NCI-H2171 (cell line): ENCODE measurements at regions not wholly inside any gene's neighbourhood (a gene's known extent, or its start where the extent isn't known, plus 50 kb on each side); places are given as distances from the start of the nearest gene placed in this dataset.
A peak's percentile ranks its signal among the peaks of the same experiment; 100 is the strongest.

Experiments used
- DNase-seq: peaks from one replicate; lab custom pipeline; 2025; lab: John Stamatoyannopoulos, UW

DNA sequence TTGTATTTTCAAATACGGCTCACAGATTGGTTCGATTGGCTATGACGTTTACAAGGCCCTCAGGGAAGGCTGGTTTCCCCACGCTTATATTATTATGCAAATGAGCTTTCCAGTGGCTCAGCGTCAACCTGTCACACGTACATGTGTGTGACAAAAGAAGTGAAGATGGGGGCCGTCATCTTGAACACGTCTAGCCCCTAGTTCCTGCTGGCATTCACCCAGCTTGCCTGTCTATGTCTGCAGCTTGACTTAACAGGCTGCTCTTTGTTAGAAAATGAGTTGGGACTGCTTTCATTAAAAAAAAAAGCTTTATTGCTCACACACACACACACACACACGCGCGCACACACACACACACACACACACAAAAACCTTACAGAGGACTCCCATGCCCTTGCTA is 283.6 kb upstream of the CTSO start:
- no peak for DNase-seq

DNA sequence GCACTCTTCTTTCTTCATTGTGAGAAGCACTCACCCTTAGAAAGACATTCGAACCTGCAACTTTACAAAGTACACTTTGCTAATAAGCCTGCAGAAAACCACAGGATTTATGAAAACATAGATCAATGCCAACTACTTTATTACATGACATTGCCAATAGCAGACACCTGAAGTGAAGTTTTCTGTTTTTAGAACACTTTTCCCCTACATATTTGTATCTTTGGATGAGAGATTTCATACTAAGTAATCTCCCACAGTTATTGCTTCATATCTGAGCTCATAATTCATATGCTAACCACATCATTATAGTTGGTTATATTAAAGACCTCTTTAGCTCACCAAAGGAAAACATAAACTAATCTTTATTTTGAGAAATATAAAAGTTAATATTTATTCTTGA is 276.5 kb upstream of the CTSO start:
- no peak for DNase-seq

DNA sequence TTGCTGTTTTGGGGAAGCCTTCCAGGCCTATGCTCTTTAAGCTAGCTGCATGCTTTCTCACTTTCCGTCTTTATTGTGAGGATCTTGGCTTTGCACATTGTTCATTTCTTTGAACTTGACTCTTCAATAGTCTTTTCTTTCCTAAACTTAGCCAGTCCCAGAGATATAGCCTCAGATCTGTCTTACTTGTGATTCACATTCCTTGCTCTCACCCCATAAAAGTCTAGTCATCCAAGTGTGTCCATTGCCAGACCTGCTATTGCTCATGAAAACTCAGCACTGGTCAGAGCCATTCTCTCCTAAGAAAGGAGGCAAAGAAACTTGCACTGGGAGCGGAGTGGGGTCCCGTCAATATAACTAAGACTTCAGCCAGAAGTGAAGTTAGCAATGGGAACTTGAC is 275.0 kb upstream of the CTSO start:
- DNase-seq = no peak

DNA sequence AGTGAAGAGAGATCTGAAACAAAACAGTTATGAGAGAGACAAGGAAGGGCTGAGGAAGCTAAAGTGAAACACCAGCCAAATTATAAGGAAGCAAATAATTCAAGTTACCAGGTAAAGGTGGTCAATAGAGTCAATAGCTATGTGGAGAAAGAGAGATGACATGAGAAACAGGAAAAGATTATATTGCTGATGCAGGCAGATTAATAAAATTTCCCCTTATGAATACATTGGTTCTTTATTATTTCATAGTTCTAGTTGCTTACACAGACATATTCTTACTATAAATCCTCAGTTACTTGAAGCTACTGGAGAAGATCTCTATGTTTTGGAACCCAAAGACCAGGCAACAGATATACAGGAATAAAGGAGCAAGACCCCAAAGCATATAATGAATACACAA is 273.7 kb upstream of the CTSO start:
- DNase-seq = no peak

DNA sequence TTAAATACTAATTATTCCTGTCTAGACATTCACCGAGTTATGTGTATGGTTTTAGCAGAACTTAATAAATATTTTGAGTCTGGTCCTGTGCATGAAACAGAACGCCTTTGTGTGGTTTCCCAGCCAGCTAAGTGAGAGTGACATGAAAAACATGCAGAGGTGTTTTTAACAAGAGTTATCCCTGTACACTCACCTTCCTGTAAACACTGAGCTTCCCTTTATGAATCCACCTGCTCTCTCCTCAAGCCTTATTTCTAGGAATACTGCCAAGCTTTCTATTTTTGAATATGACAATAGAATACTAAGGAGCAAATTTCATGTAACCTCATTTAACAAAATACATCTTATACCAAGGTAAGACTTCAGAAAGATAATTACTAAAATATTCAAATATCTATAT is 270.3 kb upstream of the CTSO start:
- no peak for DNase-seq

DNA sequence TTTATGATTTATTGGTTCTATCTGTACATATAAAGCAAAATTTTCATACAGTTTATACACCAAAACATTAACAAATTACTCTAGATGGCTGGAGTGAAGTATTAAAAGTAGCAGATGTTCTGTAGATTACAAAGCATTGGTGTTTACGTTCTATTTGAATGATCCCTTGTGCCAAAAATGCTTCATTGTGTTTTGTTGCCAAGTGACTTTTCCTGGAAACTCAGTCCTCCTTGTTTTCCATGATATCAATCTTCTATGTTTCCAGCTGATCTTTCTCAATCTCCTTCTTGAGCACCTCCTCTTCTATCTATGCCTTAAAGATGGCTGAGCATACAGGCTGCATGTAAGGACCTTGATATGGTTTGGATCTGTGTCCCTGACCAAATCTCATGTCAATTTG is 263.6 kb upstream of the CTSO start:
- no peak for DNase-seq

DNA sequence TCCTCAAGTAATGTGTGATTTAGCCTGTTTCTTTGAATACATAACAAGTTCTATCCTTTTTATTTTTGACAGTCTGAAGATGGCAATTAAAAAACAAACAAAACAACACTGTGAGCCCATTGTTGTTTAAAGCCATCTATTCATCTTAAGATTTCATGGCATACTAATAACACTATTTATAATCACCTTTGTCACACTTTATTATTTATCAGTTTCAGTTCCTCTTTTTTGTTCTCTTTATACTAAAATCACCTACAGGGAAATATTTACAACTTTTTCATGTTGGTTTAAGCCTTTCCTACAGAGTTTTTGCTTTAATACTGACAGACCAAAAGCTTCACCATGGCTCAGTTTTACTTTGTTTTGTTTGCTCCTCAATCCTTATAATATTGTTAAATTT is 247.4 kb upstream of the CTSO start:
- DNase-seq = no peak

DNA sequence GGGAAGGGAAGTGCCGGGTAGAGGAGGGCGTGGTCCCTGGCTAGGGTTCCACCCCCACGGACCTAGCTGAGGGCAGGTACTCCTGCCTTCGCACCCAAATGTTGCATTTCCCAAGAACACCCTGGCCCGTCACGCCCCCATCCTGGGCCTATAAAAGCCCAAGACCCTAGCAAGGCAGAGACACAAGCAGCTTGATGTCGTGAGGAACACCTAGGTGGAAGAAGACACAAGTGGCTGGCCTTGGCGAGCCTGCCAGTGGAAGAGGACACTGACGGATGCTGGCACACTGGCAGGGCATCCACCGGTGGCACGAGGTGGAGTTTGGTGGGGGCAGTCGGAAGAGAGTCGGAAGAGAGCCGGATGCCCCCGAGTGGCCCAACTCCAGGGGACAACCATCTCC is 244.8 kb upstream of the CTSO start:
- DNase-seq = no peak

DNA sequence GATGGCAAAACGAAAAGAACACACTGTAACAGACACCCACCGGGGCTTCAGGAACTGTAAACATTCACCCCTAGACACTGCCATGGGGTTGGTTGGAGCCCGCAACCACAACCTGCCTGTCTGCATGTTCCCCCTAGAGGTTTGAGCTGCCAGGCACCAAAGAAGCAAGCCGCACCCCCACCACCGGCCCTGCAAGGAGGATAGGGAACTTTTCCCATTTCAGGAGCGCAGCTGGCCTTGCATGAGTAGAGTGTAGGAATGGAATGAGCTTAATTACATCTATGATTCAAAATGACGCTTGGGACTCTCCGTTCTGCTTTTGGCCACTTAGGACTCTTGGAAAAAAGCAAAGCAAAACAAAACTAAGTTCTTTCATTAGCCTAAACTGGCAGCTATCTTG is 243.6 kb upstream of the CTSO start:
- peak; percentile 69 for DNase-seq

DNA sequence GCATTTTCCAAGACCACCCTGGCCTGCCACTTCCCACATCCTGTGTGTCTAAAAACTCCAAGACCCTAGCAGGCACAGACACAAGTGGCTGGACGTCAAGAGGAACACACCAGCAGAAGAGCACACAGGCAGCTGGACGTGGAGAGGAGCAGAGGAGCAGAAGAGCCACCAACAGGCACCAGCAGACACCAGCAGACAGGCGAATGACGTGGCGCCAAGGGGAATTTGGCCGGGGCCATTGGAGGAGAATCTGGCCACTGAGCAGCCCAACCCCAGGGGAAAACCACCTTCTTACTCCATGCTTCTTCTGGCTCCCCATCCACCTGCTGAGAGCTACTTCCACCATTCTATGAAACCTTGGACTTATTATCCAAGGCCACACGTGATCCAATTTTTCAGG is 243.1 kb upstream of the CTSO start:
- DNase-seq = no peak

DNA sequence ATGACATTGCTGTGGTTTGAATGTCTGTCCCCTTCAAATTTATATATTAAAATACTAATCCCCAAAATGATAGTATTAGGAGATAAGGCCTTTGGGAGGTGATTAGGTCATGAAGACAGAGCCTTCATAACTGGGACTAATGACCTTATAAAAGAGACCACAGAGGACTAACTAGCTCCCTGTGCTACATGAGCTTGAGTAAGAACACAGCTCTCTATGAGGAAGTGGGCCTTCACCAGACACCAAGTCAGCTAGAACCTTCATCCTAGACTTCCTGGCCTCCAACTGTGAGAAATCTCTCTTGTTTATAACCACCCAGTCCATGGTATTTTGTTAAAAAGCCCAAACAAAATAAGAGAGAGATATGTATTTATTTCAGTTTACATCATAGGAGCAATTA is 242.2 kb upstream of the CTSO start:
- DNase-seq = no peak

DNA sequence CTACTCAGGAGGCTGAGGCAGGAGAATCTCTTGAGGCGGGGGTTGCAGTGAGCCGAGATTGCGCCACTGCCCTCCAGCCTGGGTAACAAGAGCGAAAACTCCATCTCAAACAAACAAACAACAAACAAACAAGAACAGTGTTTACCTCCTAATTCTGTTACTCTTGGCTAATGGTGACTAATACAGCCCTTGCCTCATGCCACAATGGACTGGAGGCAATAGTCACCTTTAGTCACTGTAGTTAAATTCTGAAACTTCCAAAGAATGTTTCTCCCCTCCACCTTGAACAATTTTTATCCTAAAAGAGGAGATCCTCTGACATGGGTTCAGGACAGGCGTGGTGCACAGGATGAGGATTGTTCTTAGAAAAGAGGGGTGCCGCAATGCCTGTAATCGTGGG is 241.2 kb upstream of the CTSO start:
- no peak for DNase-seq

DNA sequence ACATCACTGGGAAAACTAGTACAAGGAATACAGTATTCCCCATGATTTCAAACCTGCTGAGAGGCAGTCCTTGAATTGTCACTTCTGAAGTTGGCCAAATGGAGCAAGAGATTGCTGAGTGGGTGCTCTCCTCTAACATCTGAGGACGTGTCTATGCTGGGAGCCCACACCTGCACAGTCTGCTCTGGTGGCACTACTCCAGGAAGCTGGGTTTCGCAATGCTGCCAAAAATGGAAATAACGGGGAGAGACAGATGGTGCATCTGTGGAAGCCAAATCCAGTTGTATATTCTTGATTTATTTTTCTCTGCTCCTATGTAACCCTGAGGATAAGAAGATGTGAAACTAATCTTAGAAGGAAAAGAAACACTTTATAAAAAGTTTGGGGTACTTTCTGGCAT is 240.1 kb upstream of the CTSO start:
- peak; percentile 71 for DNase-seq

DNA sequence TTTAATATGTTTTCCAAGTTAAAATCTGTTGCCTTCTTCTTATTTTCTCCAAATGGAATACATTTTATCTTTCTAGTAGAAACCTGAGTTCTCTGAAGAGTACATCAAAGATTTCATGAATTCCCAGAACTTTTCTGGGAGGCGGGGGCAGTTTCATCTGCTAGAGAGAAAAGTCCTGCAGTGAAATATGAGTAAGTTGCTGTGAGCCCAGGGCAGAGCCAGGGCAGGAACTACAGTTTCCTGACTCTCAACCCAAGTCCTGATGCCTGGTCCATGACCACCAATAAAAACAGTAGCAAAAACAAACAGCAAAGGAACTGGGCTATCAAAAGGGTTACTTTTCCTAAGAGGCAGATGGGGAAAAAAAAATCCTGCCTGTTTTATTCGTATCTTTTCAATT is 239.4 kb upstream of the CTSO start:
- DNase-seq = no peak

DNA sequence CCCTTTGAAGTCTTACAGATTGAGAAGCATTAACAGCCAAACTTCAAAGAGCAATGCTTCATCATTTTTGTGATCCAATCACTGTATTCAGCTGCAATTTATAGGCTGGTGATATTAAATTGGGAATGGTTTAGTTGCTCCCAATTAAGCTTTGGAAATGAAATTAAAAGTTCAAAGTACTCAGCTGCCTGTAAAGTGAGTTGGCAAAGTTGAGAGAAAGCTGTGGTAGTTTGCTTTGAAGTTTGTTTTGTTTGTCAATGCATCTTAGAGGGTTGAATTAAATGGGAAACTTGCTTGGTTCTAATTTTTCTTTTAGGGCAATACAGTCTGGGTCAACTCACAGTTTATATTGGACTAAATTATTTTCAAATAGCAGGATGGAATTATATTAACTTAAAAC is 238.4 kb upstream of the CTSO start:
- no peak for DNase-seq

DNA sequence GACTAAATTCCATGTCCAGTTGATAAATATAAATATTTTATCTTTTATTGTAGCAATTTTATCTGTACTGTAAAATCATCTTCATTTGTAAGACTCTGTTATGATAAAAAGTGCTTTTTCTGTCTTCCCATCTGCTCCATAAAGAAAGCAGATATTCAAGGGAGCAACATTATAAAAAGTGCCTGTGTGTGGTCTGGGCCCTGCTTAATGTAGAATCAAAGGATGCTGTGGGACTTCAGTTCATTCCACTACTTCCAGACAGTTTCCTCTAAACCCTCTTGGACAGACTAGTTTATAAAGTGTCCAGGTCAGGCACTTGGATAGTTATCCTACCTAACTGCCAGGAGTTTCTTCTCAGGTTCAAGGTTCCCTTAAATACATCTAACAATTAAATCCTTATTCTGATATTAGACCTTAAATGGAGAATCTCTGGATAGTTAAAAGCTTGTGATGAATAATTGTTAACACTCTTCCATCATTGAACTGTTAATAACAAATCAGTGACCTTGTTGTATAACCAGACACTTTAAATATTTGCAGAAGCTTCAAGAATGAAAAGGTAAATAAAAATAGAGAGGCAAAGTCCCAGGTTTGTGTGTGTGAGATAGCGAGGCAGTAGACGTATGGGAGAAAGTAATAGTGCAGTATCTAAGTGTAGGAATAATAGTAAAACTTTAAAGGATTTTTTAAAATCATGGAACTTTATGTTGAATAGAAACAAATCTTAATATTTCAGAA is 237.5 kb upstream of the CTSO start:
- DNase-seq = no peak

DNA sequence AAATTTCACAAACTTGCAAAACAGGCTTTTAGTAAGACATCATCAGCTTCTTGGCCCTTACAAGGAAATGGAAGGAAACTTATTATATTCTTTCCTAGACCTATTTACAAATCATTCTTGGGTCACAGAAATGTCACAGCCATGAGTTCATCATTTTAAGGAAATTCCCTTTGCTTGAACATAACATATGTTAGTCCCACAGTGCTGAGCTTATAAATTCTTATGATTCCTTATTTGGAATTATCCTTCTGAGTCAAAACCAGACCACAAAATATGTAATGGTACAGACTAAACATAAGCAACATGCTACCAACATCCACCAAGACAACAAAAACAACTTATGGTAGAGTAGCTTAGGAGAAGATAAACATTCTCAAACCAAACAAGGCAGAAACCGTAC is 236.9 kb upstream of the CTSO start:
- no peak for DNase-seq

DNA sequence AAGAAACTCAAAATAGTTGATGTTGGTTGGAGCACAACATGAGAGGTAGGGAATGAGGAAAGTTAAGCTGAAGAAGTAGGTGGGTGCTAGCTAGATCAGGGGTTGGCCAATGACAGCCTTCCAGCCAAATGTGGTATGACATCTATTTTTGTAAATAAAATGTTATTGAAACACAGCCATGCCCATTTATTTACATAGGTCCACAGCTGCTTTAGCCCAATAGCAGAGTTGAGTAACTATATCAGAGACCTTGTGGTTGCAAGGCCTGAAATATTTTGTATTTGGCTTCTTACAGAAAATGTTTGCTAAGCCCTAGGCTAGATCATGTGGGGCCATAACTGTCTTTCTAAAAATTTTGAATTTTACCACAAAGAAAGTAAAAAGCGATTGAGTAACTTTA is 234.9 kb upstream of the CTSO start:
- no peak for DNase-seq

DNA sequence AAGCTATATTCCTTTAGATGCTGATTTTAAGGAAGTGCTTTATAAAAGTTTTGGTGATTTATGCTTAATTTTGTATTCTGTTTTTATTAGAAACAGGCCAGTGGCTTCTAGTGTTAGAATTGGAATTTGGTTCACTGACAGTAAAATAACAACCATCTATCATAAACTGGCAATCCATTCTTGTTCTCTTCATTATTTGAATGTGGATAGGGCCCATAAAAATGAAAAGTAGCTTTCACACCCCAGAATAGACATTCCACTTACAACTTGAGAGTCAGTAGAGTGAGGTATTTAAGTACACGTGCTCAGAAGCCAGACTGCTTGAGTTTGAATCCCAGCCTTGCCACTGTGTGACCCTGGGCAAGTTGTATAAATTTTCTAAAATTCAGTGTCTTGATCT is 232.4 kb upstream of the CTSO start:
- DNase-seq = no peak

DNA sequence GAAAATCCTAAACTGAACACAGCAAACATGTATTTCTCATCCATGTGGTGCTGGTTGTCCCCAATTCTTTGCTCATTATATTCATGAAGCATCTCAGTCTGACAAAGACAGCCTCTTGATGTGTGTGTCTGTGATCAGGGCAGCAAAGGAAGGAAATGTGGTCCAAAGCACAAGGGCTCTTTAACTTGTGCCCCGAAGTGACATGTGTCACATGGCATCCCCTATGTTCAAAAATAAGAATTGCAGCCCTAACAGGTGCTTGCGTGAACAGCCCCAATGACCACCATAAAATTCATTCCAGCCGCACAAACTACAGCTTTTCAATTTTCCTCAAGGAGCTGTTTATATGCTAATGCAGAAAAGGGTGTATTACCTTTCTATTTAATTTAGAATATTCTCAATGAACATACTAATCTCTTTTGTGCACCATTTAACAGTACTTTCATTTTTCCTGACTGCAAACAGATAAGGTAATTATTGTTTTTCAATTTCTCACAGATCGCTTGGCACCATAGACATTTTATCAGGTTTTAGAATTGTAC is 231.9 kb upstream of the CTSO start:
- DNase-seq = no peak

DNA sequence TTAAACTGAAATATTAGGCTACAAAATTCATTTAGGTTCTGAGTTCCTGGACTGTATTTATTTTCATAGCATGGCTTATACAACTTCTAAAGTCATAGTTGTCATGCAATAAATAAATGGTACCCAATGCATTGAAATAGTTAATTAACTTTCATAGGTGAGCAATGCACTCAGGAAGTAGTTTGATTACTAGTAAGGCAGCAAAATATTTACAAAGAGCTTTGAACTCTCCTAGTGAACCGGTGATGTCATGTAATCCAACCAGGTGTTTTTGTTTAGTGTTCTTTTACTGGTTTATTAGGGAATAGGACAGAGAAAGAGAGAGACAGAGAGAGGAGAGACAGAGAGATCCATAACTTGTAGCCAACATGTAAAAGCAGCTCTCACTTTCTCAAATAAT is 228.6 kb upstream of the CTSO start:
- no peak for DNase-seq

DNA sequence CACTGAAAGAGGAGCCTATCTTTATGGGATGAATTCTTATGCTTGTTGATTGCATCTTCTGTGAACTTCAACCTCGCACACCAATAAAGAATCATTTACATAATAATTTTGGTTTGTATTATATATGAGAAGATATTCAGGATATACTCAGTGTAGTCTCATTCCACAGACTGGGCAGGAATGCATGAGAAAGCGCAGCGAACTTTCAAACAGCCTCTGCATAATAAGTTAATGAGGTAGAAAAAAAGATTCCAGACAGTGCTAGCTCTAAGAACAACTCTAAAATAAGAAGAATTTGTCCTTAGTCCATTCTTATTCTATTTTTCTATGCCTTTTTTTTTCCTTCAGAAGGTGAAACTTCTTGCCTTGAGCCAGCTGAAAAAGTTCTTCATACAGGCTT is 224.3 kb upstream of the CTSO start:
- DNase-seq = no peak

DNA sequence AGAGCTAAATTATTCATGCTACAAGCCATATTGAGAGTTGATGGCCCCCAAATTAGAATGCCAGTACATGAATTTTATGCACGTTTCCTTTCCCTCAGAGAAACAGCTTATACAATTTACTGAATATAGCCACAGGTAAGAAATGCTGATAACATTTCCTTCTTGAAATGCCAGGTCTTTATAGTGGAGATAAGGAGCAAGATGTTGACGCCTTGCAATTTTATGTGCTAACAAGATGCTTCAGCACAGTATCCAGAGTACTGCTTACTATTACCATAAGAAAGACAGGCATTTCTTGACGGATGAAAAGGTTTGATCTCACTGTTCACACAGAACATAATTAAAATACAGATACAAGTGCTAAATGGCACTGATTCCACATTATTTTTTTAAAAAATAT is 223.2 kb upstream of the CTSO start:
- DNase-seq = no peak

DNA sequence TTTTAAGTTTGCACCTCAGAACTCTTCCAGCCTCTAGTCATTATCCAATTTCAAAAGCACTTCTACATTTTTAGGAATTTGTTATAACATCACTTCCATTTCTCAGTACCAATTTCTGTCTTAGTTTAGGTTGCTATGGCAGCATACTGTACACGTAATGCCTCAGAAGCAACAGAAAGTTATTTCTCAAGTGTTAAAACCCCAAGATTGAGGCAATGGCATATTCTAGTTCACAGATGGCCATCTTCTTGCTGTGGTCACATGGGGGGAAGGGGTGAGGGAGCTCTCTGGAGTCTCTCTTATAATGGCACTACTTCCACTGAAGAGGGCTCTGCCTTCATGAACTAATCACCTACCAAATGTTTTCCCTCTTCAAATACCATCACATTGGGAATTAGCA is 220.3 kb upstream of the CTSO start:
- DNase-seq = no peak

DNA sequence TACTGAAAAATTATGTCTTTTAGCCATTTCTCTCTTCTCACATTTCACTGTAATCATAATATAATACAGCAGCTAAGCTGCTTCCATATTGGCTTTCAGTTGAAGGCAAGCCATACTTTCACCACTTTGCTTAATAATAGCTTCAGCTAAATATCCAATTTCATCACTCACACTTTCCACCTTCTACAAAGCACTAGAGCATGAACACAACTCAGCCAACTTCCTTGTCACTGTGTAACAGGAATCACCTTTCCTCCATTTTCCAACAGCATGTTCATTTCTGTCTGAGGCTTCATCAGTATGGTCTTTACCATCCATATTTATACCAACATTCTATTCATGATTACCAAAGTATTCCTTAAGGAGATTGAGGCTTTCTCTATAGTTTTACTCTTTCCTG is 219.8 kb upstream of the CTSO start:
- DNase-seq = no peak
